CD14-positive monocyte (primary cell): ENCODE measurements at regions not wholly inside any gene's neighbourhood (a gene's known extent, or its start where the extent isn't known, plus 50 kb on each side); places are given as distances from the start of the nearest gene placed in this dataset.

ENCODE experiments used
- DNase-seq, 3 donors: peaks; one replicate each; pipeline ENCODE4 v3.0.0-alpha.2; 2011 to 2022
- H2AFZ ChIP-seq: 2 replicates; pipeline ENCODE4 v1.6.0; 2012; ENCODE audit warnings: mild to moderate bottlenecking, low read depth, low read length, inconsistent platforms; ENCODE audit not compliant: insufficient read depth, poor library complexity, severe bottlenecking
- H3K27ac ChIP-seq, 2 donors: 1 replicate in 1 of 2; 2 replicates in 1 of 2; pipeline ENCODE4 v1.5.1; 2012 to 2013; ENCODE audit warnings: low read length in 2 of 2, control low read depth in 1 of 2, inconsistent platforms in 1 of 2, low read depth in 1 of 2, mild to moderate bottlenecking in 1 of 2
- H3K27me3 ChIP-seq, 2 donors: one replicate each; pipeline versions ENCODE4 v1.6.0 to v1.6.1; 2011 to 2013; ENCODE audit warnings: low read length in 2 of 2; ENCODE audit not compliant: control insufficient read depth in 2 of 2, insufficient read depth in 2 of 2
- H3K36me3 ChIP-seq, 2 donors: replicated peaks in 1 of 2; 1 replicate in 1 of 2; 2 replicates in 1 of 2; pipeline versions ENCODE4 v1.5.1 to v1.6.1; 2012 to 2013; ENCODE audit warnings: low read length in 2 of 2, control low read depth in 1 of 2, inconsistent platforms in 1 of 2, mild to moderate bottlenecking in 1 of 2; ENCODE audit not compliant: insufficient read depth in 2 of 2, control insufficient read depth in 1 of 2
- H3K4me1 ChIP-seq, 2 donors: 1 replicate in 1 of 2; 2 replicates in 1 of 2; pipeline versions ENCODE4 v1.5.1 to v1.6.1; 2012 to 2013; ENCODE audit warnings: low read length in 2 of 2, control low read depth in 1 of 2, inconsistent platforms in 1 of 2, mild to moderate bottlenecking in 1 of 2, moderate library complexity in 1 of 2; ENCODE audit not compliant: insufficient read depth in 2 of 2, control insufficient read depth in 1 of 2
- H3K4me2 ChIP-seq: replicated peaks from 2 replicates; pipeline ENCODE3; 2012; ENCODE audit warnings: low read length, moderate library complexity, mild to moderate bottlenecking; ENCODE audit not compliant: poor library complexity, severe bottlenecking; ENCODE audit errors: extremely low read depth
- H3K4me3 ChIP-seq, 3 experiments: fragments of 200-600 bp in 1 of 3; sonication (generic) in 1 of 3; replicated peaks in 1 of 3; 1 replicate in 2 of 3; 2 replicates in 1 of 3; pipeline ENCODE4 v1.5.1; 2011 to 2013; ENCODE audit warnings: low read length in 3 of 3, mild to moderate bottlenecking in 3 of 3, control low read depth in 2 of 3, low read depth in 2 of 3, inconsistent platforms in 1 of 3, moderate library complexity in 1 of 3
- H3K79me2 ChIP-seq: 2 replicates; pipeline ENCODE4 v1.6.0; 2012; ENCODE audit warnings: mild to moderate bottlenecking, control low read depth, inconsistent platforms, low read length, moderate library complexity; ENCODE audit not compliant: insufficient read depth
- H3K9ac ChIP-seq: 2 replicates; pipeline ENCODE4 v1.6.0; 2017; ENCODE audit warnings: low read length, mild to moderate bottlenecking; ENCODE audit not compliant: insufficient read depth, poor library complexity, severe bottlenecking
- H3K9me3 ChIP-seq, 2 donors: replicated peaks in 1 of 2; 1 replicate in 1 of 2; 2 replicates in 1 of 2; pipeline versions ENCODE4 v1.5.1 to v1.6.1; 2012 to 2013; ENCODE audit warnings: low read length in 2 of 2, control low read depth in 1 of 2; ENCODE audit not compliant: control insufficient read depth in 1 of 2, insufficient read depth in 1 of 2
- H4K20me1 ChIP-seq: 2 replicates; pipeline ENCODE4 v1.6.0; 2012; ENCODE audit warnings: mild to moderate bottlenecking, low read length, control low read depth, moderate library complexity; ENCODE audit not compliant: insufficient read depth
- H3K27ac Mint-ChIP-seq, 7 donors: one replicate each; pipeline ENCODE4 v1.8.0; 2020; ENCODE audit warnings: mild to moderate bottlenecking in 7 of 7, mixed read lengths in 7 of 7, moderate library complexity in 6 of 7, inconsistent platforms in 2 of 7
- H3K27me3 Mint-ChIP-seq, 3 donors: one replicate each; pipeline ENCODE4 v1.8.0; 2021 to 2022; ENCODE audit warnings: low read depth in 3 of 3, mild to moderate bottlenecking in 3 of 3, mixed read lengths in 3 of 3, moderate library complexity in 3 of 3, inconsistent platforms in 1 of 3
- H3K36me3 Mint-ChIP-seq, 2 donors: one replicate each; pipeline ENCODE4 v1.8.0; 2020; ENCODE audit warnings: mixed read lengths in 2 of 2, inconsistent platforms in 1 of 2, mild to moderate bottlenecking in 1 of 2
- H3K4me1 Mint-ChIP-seq: one replicate; pipeline ENCODE4 v1.8.0; 2020; ENCODE audit warnings: mild to moderate bottlenecking, mixed read lengths
- H3K4me3 Mint-ChIP-seq, 2 donors: one replicate each; pipeline ENCODE4 v1.8.0; 2020; ENCODE audit warnings: mild to moderate bottlenecking in 2 of 2, mixed read lengths in 2 of 2, moderate library complexity in 1 of 2
- H3K9me3 Mint-ChIP-seq, 7 donors: one replicate each; pipeline ENCODE4 v1.8.0; 2020 to 2022; ENCODE audit warnings: mixed read lengths in 7 of 7, mild to moderate bottlenecking in 6 of 7, moderate library complexity in 6 of 7, inconsistent platforms in 2 of 7
- WGBS: methylation state at CpG from one replicate; pipeline ENCODE4 v1.1.5; 2013; ENCODE audit warnings: missing lambda C conversion rate; ENCODE audit not compliant: insufficient coverage; 5-methylcytosine and 5-hydroxymethylcytosine counted together
- intact Hi-C, 2 donors: fragments of 100-400 bp; cut with micrococcal nuclease; formaldehyde crosslinking; loops; one replicate each; pipeline versions ENCODE4 v1.15.0 to v1.15.1; 2023
- TF ChIP-seq, protein P1 (sequence below): fragments of 200-600 bp; IDR thresholded peaks from one replicate; pipeline ENCODE4 v1.8.0; 2022; ENCODE audit warnings: antibody characterized with exemption, mild to moderate bottlenecking

DNA sequence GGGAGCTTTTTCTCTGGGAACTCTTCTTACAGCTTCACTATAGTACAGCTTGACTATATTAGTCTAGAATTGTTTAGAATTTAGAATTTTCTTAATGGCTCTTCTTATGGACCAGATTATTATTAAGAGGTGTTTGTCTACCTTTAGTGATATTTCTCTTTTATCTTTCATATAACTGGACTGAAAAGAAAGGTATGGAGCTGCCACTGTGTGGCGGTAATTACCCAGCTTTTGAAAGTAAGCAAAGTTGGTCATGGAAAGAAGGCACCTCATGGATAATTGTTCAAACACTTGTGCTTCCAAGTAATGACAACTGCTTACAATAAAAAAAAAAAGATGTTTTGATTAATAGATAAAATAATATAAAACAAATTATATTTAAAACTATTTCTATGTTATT is 1112.5 kb downstream of the TECRL start:
- TF ChIP-seq, protein P1, sequence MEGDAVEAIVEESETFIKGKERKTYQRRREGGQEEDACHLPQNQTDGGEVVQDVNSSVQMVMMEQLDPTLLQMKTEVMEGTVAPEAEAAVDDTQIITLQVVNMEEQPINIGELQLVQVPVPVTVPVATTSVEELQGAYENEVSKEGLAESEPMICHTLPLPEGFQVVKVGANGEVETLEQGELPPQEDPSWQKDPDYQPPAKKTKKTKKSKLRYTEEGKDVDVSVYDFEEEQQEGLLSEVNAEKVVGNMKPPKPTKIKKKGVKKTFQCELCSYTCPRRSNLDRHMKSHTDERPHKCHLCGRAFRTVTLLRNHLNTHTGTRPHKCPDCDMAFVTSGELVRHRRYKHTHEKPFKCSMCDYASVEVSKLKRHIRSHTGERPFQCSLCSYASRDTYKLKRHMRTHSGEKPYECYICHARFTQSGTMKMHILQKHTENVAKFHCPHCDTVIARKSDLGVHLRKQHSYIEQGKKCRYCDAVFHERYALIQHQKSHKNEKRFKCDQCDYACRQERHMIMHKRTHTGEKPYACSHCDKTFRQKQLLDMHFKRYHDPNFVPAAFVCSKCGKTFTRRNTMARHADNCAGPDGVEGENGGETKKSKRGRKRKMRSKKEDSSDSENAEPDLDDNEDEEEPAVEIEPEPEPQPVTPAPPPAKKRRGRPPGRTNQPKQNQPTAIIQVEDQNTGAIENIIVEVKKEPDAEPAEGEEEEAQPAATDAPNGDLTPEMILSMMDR: no peak
- no peak overlapping the region for H3K4me3 ChIP-seq
- H3K4me2 ChIP-seq: no peak overlapping the region
- H3K36me3 Mint-ChIP-seq: no peaks in the 10 kb centered on the region
- no peaks in the 10 kb centered on the region for H3K27me3 ChIP-seq
- intact Hi-C loops: no loop called here
- no peaks in the 10 kb centered on the region for H3K36me3 ChIP-seq
- no peaks in the 10 kb centered on the region for H3K4me1 ChIP-seq
- H3K9me3 ChIP-seq: no peaks in the 10 kb centered on the region
- no peak overlapping the region for H3K27ac ChIP-seq
- H3K79me2 ChIP-seq: no peaks in the 10 kb centered on the region
- no peak overlapping the region for H3K27ac Mint-ChIP-seq
- no peaks in the 10 kb centered on the region for H4K20me1 ChIP-seq
- H3K9me3 Mint-ChIP-seq: no peaks in the 10 kb centered on the region
- H3K9ac ChIP-seq: no peak overlapping the region
- peaks cover 0 to under 1% (median 0%) of the 10 kb centered on the region in 3 donors for H3K27me3 Mint-ChIP-seq
- DNase-seq: no peak
- no peaks in the 10 kb centered on the region for H3K4me1 Mint-ChIP-seq
- WGBS: no CpG with 5 or more reads among the region's 1 CpG
- H2AFZ ChIP-seq: no peak overlapping the region
- H3K4me3 Mint-ChIP-seq: no peak overlapping the region

DNA sequence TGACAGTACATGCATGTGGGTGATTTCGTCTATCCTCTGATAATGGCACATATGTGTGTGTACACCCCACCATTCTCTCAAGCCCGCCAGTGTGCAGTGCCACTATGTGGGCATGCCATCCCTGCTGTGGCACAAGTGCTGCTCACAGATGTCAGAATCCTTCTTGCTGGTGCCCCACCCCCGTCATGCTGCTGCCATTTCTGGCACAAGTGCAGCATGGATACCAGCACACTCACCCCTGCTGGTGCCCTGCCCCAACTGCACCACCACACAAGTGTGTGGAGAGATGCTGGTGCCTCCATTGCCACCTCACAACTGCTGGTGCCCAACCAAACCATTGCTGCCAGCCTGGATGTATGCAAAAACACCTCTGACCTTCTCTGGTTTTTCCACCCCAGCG is 1133.8 kb downstream of the TECRL start:
- Histone ChIP-seq H3K4me2 (no peak overlapping the region), H3K79me2 (no peaks in the 10 kb centered on the region), H3K9ac (no peak overlapping the region), H3K27ac (no peak overlapping the region), H2AFZ (no peak overlapping the region), H3K4me1 (no peaks in the 10 kb centered on the region), H3K27me3 (no peaks in the 10 kb centered on the region), H3K4me3 (no peak overlapping the region), H3K36me3 (no peaks in the 10 kb centered on the region), H3K9me3 (peaks cover 0 to 4% of the 10 kb centered on the region in 2 donors), H4K20me1 (no peaks in the 10 kb centered on the region)
- Mint-ChIP-seq H3K27me3 (no peaks in the 10 kb centered on the region), H3K4me1 (no peaks in the 10 kb centered on the region), H3K27ac (no peak overlapping the region), H3K9me3 (peaks cover 2 to 8% (median 3%) of the 10 kb centered on the region in 7 donors), H3K36me3 (no peaks in the 10 kb centered on the region), H3K4me3 (no peak overlapping the region)
- intact Hi-C loops: no loop called here
- no peak for DNase-seq
- WGBS: 80% methylated on average over 2 of the region's 4 CpGs
- TF ChIP-seq, protein P1: no peak
